PC-3 (cell line): ENCODE measurements at regions not wholly inside any gene's neighbourhood (a gene's known extent, or its start where the extent isn't known, plus 50 kb on each side); places are given as distances from the start of the nearest gene placed in this dataset.

Experiments used
- EZH2 ChIP-seq: fragments of 300-600 bp; sonication (generic); IDR thresholded peaks from one replicate; pipeline ENCODE4 v1.6.1; 2017; ENCODE audit warnings: antibody characterized with exemption, mild to moderate bottlenecking, low read length; ENCODE audit not compliant: unreplicated experiment
- TF ChIP-seq, protein P1 (sequence below): fragments of 300-600 bp; sonication (generic); conservative IDR thresholded peaks from 2 replicates; pipeline ENCODE4 v1.5.1; 2017; ENCODE audit warnings: antibody characterized with exemption, low read depth, mild to moderate bottlenecking, low read length

- TF ChIP-seq, protein P1, sequence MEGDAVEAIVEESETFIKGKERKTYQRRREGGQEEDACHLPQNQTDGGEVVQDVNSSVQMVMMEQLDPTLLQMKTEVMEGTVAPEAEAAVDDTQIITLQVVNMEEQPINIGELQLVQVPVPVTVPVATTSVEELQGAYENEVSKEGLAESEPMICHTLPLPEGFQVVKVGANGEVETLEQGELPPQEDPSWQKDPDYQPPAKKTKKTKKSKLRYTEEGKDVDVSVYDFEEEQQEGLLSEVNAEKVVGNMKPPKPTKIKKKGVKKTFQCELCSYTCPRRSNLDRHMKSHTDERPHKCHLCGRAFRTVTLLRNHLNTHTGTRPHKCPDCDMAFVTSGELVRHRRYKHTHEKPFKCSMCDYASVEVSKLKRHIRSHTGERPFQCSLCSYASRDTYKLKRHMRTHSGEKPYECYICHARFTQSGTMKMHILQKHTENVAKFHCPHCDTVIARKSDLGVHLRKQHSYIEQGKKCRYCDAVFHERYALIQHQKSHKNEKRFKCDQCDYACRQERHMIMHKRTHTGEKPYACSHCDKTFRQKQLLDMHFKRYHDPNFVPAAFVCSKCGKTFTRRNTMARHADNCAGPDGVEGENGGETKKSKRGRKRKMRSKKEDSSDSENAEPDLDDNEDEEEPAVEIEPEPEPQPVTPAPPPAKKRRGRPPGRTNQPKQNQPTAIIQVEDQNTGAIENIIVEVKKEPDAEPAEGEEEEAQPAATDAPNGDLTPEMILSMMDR: no peak
- TF ChIP-seq EZH2: no peak
Observed at GRCh38 chr1:69510026-69510425, 57.7 kb upstream of the LRRC7 start.
